ENCODE measurements at regions not wholly inside any gene's neighbourhood (a gene's known extent, or its start where the extent isn't known, plus 50 kb on each side); places are given as distances from the start of the nearest gene placed in this dataset.

GRCh38 chr5:106163233-106163632 lies 1507.5 kb downstream of the EFNA5 start:
- Histone ChIP-seq H3K27me3 (ENCODE audit: control insufficient read depth in 2 of 2, insufficient read depth in 2 of 2, low read length in 2 of 2) (no peaks in the 10 kb centered on the region), H3K36me3 (ENCODE audit: control insufficient read depth in 2 of 2, insufficient read depth in 2 of 2, low read length in 2 of 2) (no peaks in the 10 kb centered on the region)

DNA sequence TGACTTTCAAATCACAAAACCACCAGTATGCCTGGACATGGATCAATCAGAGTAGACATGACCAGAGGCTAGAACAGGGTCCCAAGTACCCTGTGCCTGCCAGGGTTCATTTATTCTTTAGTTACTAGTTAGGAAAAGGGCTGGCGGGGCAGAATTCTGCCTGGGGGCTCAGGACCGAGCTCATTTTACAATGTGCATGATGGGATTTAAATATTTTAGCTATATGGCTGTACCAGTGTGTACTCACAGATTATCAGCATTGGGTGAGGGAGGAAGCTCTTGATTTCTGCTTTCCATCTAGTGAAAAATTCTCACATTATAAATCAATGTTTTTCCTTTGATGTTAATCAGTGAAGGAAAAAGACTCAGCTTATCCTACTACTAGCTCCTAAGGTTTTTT lies 1511.1 kb downstream of the EFNA5 start:
- no peak overlapping the region for H3K4me3 ChIP-seq (ENCODE audit: low read length in 2 of 2)
- no peaks in the 10 kb centered on the region for H3K9me3 ChIP-seq (ENCODE audit: control insufficient read depth in 2 of 2, low read length in 2 of 2)
- H3K27ac ChIP-seq (ENCODE audit: low read depth in 2 of 2, low read length in 2 of 2) = no peak overlapping the region
- H3K9ac ChIP-seq (ENCODE audit: low read depth in 1 of 2, low read length in 2 of 2) = no peak overlapping the region
- H3K36me3 ChIP-seq (ENCODE audit: control insufficient read depth in 2 of 2, insufficient read depth in 2 of 2, low read length in 2 of 2) = no peaks in the 10 kb centered on the region
- H3K4me1 ChIP-seq (ENCODE audit: control insufficient read depth in 2 of 2, insufficient read depth in 2 of 2, low read length in 2 of 2) = no peaks in the 10 kb centered on the region
- H3K27me3 ChIP-seq (ENCODE audit: control insufficient read depth in 2 of 2, insufficient read depth in 2 of 2, low read length in 2 of 2) = no peaks in the 10 kb centered on the region

More at GRCh38 chr5:106163233-106163632, 1507.5 kb downstream of the EFNA5 start:
- Histone ChIP-seq H3K27ac (ENCODE audit: low read depth in 2 of 2, low read length in 2 of 2) (no peak overlapping the region), H3K9me3 (ENCODE audit: control insufficient read depth in 2 of 2, low read length in 2 of 2) (no peaks in the 10 kb centered on the region), H3K4me3 (ENCODE audit: low read length in 2 of 2) (no peak overlapping the region), H3K9ac (ENCODE audit: low read depth in 1 of 2, low read length in 2 of 2) (no peak overlapping the region), H3K4me1 (ENCODE audit: control insufficient read depth in 2 of 2, insufficient read depth in 2 of 2, low read length in 2 of 2) (no peaks in the 10 kb centered on the region)

DNA sequence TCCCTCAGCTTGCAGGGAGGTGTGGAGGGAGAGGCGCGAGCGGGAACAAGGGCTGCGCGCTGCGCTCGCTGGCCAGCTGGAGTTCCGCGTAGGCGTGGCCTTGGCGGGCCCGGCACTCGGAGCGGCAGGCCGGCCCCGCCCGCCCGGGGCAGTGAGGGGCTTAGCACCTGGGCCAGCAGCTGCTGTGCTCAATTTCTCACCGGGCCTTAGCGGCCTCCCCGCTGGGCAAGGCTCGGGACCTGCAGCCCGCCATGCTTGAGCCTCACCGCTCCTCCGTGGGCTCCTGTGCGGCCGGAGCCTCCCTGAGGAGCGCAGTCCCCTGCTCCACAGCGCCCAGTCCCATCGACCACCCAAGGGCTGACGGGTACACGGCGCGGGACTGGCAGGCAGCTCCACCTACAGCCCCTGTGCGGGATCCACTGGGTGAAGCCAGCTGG lies 1516.4 kb downstream of the EFNA5 start:
- H3K27me3 ChIP-seq (ENCODE audit: control insufficient read depth in 2 of 2, insufficient read depth in 2 of 2, low read length in 2 of 2) = no peaks in the 10 kb centered on the region
- no peaks in the 10 kb centered on the region for H3K4me1 ChIP-seq (ENCODE audit: control insufficient read depth in 2 of 2, insufficient read depth in 2 of 2, low read length in 2 of 2)
- H3K4me3 ChIP-seq (ENCODE audit: low read length in 2 of 2) = no peak overlapping the region

GRCh38 chr5:106152569-106152968 lies 1518.2 kb downstream of the EFNA5 start:
- no peaks in the 10 kb centered on the region for H3K9me3 ChIP-seq (ENCODE audit: control insufficient read depth in 2 of 2, low read length in 2 of 2)
- no peaks in the 10 kb centered on the region for H3K27me3 ChIP-seq (ENCODE audit: control insufficient read depth in 2 of 2, insufficient read depth in 2 of 2, low read length in 2 of 2)
- H3K4me3 ChIP-seq (ENCODE audit: low read length in 2 of 2) = no peak overlapping the region
- no peaks in the 10 kb centered on the region for H3K36me3 ChIP-seq (ENCODE audit: control insufficient read depth in 2 of 2, insufficient read depth in 2 of 2, low read length in 2 of 2)
- no peak overlapping the region for H3K9ac ChIP-seq (ENCODE audit: low read depth in 1 of 2, low read length in 2 of 2)
- no peaks in the 10 kb centered on the region for H3K4me1 ChIP-seq (ENCODE audit: control insufficient read depth in 2 of 2, insufficient read depth in 2 of 2, low read length in 2 of 2)
- no peak overlapping the region for H3K27ac ChIP-seq (ENCODE audit: low read depth in 2 of 2, low read length in 2 of 2)

More for the DNA sequence above, 1516.4 kb downstream of the EFNA5 start:
- Histone ChIP-seq H3K9me3 (ENCODE audit: control insufficient read depth in 2 of 2, low read length in 2 of 2) (no peaks in the 10 kb centered on the region), H3K27ac (ENCODE audit: low read depth in 2 of 2, low read length in 2 of 2) (no peak overlapping the region), H3K9ac (ENCODE audit: low read depth in 1 of 2, low read length in 2 of 2) (no peak overlapping the region), H3K36me3 (ENCODE audit: control insufficient read depth in 2 of 2, insufficient read depth in 2 of 2, low read length in 2 of 2) (no peaks in the 10 kb centered on the region)

DNA sequence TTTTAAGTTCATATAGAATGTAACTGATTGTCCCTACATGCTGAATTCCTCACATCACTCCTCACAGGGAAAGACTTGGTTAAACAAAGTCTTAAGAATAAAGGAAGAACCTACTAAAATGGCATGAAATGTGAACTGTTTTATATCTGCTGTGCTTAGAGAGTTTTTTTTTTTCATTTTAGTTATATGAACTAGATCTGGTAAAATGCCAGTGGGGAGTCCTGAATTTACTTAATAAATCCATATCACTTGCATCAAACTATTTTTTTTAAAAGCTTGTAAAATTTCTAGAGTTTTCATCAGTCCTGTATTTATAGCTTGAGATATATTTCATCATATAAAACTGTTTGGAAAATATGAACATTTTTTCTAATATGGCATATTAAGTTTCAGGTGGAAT lies 1528.6 kb downstream of the EFNA5 start:
- H3K27ac ChIP-seq (ENCODE audit: low read depth in 2 of 2, low read length in 2 of 2) = no peak overlapping the region
- H3K27me3 ChIP-seq (ENCODE audit: control insufficient read depth in 2 of 2, insufficient read depth in 2 of 2, low read length in 2 of 2) = no peaks in the 10 kb centered on the region
- no peaks in the 10 kb centered on the region for H3K36me3 ChIP-seq (ENCODE audit: control insufficient read depth in 2 of 2, insufficient read depth in 2 of 2, low read length in 2 of 2)
- H3K9me3 ChIP-seq (ENCODE audit: control insufficient read depth in 2 of 2, low read length in 2 of 2) = no peaks in the 10 kb centered on the region
- no peak overlapping the region for H3K9ac ChIP-seq (ENCODE audit: low read depth in 1 of 2, low read length in 2 of 2)
- no peaks in the 10 kb centered on the region for H3K4me1 ChIP-seq (ENCODE audit: control insufficient read depth in 2 of 2, insufficient read depth in 2 of 2, low read length in 2 of 2)
- H3K4me3 ChIP-seq (ENCODE audit: low read length in 2 of 2) = no peak overlapping the region

DNA sequence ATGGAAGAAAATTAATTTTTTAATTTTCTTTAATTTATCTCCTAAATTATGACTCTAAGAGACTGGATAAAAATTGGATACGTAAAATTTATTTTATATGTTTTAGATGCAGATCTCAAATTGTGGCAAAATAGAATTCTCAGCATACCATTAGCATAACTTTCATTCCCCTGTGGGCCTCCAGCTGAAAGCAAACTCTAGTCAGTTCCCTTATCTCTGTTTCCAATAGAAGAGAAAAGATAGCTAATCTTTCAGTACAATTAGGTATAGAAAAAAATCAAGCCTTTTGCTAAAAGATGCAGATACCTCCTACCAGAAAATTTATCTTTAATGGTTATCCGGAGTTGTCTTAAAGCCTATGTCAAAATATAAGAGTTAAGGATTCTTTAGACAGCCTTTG lies 1530.6 kb downstream of the EFNA5 start:
- H3K36me3 ChIP-seq (ENCODE audit: control insufficient read depth in 2 of 2, insufficient read depth in 2 of 2, low read length in 2 of 2) = no peaks in the 10 kb centered on the region
- no peak overlapping the region for H3K27ac ChIP-seq (ENCODE audit: low read depth in 2 of 2, low read length in 2 of 2)
- H3K27me3 ChIP-seq (ENCODE audit: control insufficient read depth in 2 of 2, insufficient read depth in 2 of 2, low read length in 2 of 2) = no peaks in the 10 kb centered on the region
- H3K4me1 ChIP-seq (ENCODE audit: control insufficient read depth in 2 of 2, insufficient read depth in 2 of 2, low read length in 2 of 2) = no peaks in the 10 kb centered on the region
- H3K4me3 ChIP-seq (ENCODE audit: low read length in 2 of 2) = no peak overlapping the region
- no peak overlapping the region for H3K9ac ChIP-seq (ENCODE audit: low read depth in 1 of 2, low read length in 2 of 2)
- no peaks in the 10 kb centered on the region for H3K9me3 ChIP-seq (ENCODE audit: control insufficient read depth in 2 of 2, low read length in 2 of 2)

DNA sequence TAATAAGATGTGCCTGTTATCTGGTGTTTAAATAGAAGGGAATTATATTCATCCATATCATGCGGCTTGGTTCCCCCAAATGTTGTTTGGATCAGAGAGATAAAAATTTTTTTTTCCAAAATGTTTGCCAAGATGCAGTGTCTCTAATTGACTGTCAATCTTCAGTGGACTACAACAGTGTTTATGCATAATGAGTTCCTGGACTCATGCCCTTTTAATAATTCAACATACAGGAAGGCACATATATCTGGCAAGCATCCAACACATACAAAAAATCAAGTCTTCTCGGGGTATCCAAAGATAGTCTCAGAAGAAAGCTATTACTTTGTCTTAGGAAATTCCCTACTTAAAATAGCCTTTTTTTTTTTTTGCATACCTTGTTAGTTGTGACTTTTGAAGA lies 1534.7 kb downstream of the EFNA5 start:
- no peaks in the 10 kb centered on the region for H3K27me3 ChIP-seq (ENCODE audit: control insufficient read depth in 2 of 2, insufficient read depth in 2 of 2, low read length in 2 of 2)

GRCh38 chr5:106135473-106135872 lies 1535.3 kb downstream of the EFNA5 start:
- Histone ChIP-seq H3K4me3 (ENCODE audit: low read length in 2 of 2) (no peak overlapping the region), H3K36me3 (ENCODE audit: control insufficient read depth in 2 of 2, insufficient read depth in 2 of 2, low read length in 2 of 2) (no peaks in the 10 kb centered on the region), H3K9me3 (ENCODE audit: control insufficient read depth in 2 of 2, low read length in 2 of 2) (no peaks in the 10 kb centered on the region), H3K4me1 (ENCODE audit: control insufficient read depth in 2 of 2, insufficient read depth in 2 of 2, low read length in 2 of 2) (no peaks in the 10 kb centered on the region), H3K9ac (ENCODE audit: low read depth in 1 of 2, low read length in 2 of 2) (no peak overlapping the region), H3K27ac (ENCODE audit: low read depth in 2 of 2, low read length in 2 of 2) (no peak overlapping the region), H3K27me3 (ENCODE audit: control insufficient read depth in 2 of 2, insufficient read depth in 2 of 2, low read length in 2 of 2) (no peaks in the 10 kb centered on the region)

More for the DNA sequence above, 1534.7 kb downstream of the EFNA5 start:
- no peaks in the 10 kb centered on the region for H3K9me3 ChIP-seq (ENCODE audit: control insufficient read depth in 2 of 2, low read length in 2 of 2)
- H3K27ac ChIP-seq (ENCODE audit: low read depth in 2 of 2, low read length in 2 of 2) = no peak overlapping the region
- H3K4me3 ChIP-seq (ENCODE audit: low read length in 2 of 2) = no peak overlapping the region
- H3K9ac ChIP-seq (ENCODE audit: low read depth in 1 of 2, low read length in 2 of 2) = no peak overlapping the region
- H3K4me1 ChIP-seq (ENCODE audit: control insufficient read depth in 2 of 2, insufficient read depth in 2 of 2, low read length in 2 of 2) = no peaks in the 10 kb centered on the region
- H3K36me3 ChIP-seq (ENCODE audit: control insufficient read depth in 2 of 2, insufficient read depth in 2 of 2, low read length in 2 of 2) = no peaks in the 10 kb centered on the region

DNA sequence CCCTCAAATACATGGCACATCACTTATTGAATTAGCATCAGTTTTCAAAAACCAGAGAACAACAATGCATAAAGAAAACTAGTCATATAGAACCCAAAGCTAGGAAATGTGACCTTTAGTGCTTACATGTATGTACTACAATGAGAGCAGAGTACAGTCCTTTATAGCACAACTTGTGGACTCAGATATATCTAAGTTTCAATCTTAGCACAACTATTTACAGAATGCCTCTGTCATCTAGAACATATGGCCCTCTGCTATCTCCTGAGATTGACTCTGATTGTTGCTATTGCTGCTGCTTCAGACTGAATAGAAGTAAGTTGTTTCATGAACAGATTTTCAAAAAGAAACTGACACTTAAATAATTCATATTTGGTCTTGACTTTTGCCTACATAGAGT lies 1536.2 kb downstream of the EFNA5 start:
- no peak overlapping the region for H3K4me3 ChIP-seq (ENCODE audit: low read length in 2 of 2)
- H3K36me3 ChIP-seq (ENCODE audit: control insufficient read depth in 2 of 2, insufficient read depth in 2 of 2, low read length in 2 of 2) = no peaks in the 10 kb centered on the region
- H3K27me3 ChIP-seq (ENCODE audit: control insufficient read depth in 2 of 2, insufficient read depth in 2 of 2, low read length in 2 of 2) = no peaks in the 10 kb centered on the region
- H3K9me3 ChIP-seq (ENCODE audit: control insufficient read depth in 2 of 2, low read length in 2 of 2) = no peaks in the 10 kb centered on the region
- H3K9ac ChIP-seq (ENCODE audit: low read depth in 1 of 2, low read length in 2 of 2) = no peak overlapping the region
- H3K4me1 ChIP-seq (ENCODE audit: control insufficient read depth in 2 of 2, insufficient read depth in 2 of 2, low read length in 2 of 2) = no peaks in the 10 kb centered on the region
- no peak overlapping the region for H3K27ac ChIP-seq (ENCODE audit: low read depth in 2 of 2, low read length in 2 of 2)

GRCh38 chr5:106127985-106128384 lies 1542.8 kb downstream of the EFNA5 start:
- Histone ChIP-seq H3K4me3 (ENCODE audit: low read length in 2 of 2) (no peak overlapping the region), H3K9ac (ENCODE audit: low read depth in 1 of 2, low read length in 2 of 2) (no peak overlapping the region), H3K27ac (ENCODE audit: low read depth in 2 of 2, low read length in 2 of 2) (no peak overlapping the region), H3K9me3 (ENCODE audit: control insufficient read depth in 2 of 2, low read length in 2 of 2) (no peaks in the 10 kb centered on the region), H3K36me3 (ENCODE audit: control insufficient read depth in 2 of 2, insufficient read depth in 2 of 2, low read length in 2 of 2) (no peaks in the 10 kb centered on the region), H3K4me1 (ENCODE audit: control insufficient read depth in 2 of 2, insufficient read depth in 2 of 2, low read length in 2 of 2) (no peaks in the 10 kb centered on the region), H3K27me3 (ENCODE audit: control insufficient read depth in 2 of 2, insufficient read depth in 2 of 2, low read length in 2 of 2) (no peaks in the 10 kb centered on the region)

GRCh38 chr5:106127341-106127781 lies 1543.4 kb downstream of the EFNA5 start:
- H3K9ac ChIP-seq (ENCODE audit: low read depth in 1 of 2, low read length in 2 of 2) = no peak overlapping the region
- no peaks in the 10 kb centered on the region for H3K36me3 ChIP-seq (ENCODE audit: control insufficient read depth in 2 of 2, insufficient read depth in 2 of 2, low read length in 2 of 2)
- H3K27me3 ChIP-seq (ENCODE audit: control insufficient read depth in 2 of 2, insufficient read depth in 2 of 2, low read length in 2 of 2) = no peaks in the 10 kb centered on the region
- no peak overlapping the region for H3K27ac ChIP-seq (ENCODE audit: low read depth in 2 of 2, low read length in 2 of 2)
- H3K4me1 ChIP-seq (ENCODE audit: control insufficient read depth in 2 of 2, insufficient read depth in 2 of 2, low read length in 2 of 2) = no peaks in the 10 kb centered on the region
- no peaks in the 10 kb centered on the region for H3K9me3 ChIP-seq (ENCODE audit: control insufficient read depth in 2 of 2, low read length in 2 of 2)
- H3K4me3 ChIP-seq (ENCODE audit: low read length in 2 of 2) = no peak overlapping the region
